K562 (cell line): ENCODE measurements at regions not wholly inside any gene's neighbourhood (a gene's known extent, or its start where the extent isn't known, plus 50 kb on each side); places are given as distances from the start of the nearest gene placed in this dataset.

Experiments used
- ATAC-seq: fragments of 200-7000 bp; cut with Tn5 transposase; 3 replicates; pipeline ENCODE4 v1.9.1; 2020; ENCODE audit warnings: moderate library complexity
- BruUV-seq: library from RNA; stranded (reverse); fragments of 400-500 nt; replicated peaks from 2 replicates; lab custom pipeline; 2021; lab: Mats Ljungman, UMichigan
- CTCF ChIA-PET: fragments of 300-600 bp; formaldehyde crosslinking; extraction: SDS; loops from one replicate; lab custom pipeline; 2021; ENCODE audit warnings: low intra/inter-chr PET ratio; lab: Yijun Ruan, JAX
- POLR2A ChIA-PET: fragments of 300-600, 350-650 bp; sonication (Branson Sonifier 250); formaldehyde crosslinking; extraction: SDS; loops from one replicate; lab custom pipeline; 2021; ENCODE audit warnings: antibody characterized with exemption, inconsistent platforms; lab: Yijun Ruan, JAX
- DNase-seq, 4 experiments: peaks; one replicate each; pipeline versions ENCODE4 v3.0.0 to v3.0.0-alpha.2; 2011 to 2018; ENCODE audit warnings: low spot score in 3 of 4, mixed read lengths in 3 of 4; ENCODE audit errors: extremely low read depth in 1 of 4
- FAIRE-seq: peaks from 2 replicates; lab custom pipeline; 2011; peaks lifted over from hg19 to GRCh38; lab: Jason Lieb, UNC
- H2AFZ ChIP-seq: 2 replicates; pipeline ENCODE4 v1.6.0; 2011; ENCODE audit warnings: low read depth, low read length, control low read depth, inconsistent platforms
- H3K27ac ChIP-seq: fragments of 200-600 bp; 3 replicates; pipeline ENCODE4 v1.8.0; 2011; ENCODE audit warnings: low read depth, mild to moderate bottlenecking, control low read depth, inconsistent platforms, low read length, moderate library complexity, mixed read lengths; ENCODE audit errors: extremely low read depth
- H3K27me3 ChIP-seq, 2 experiments: fragments of 300-600 bp in 1 of 2; 2 replicates in 1 of 2; 3 replicates in 1 of 2; pipeline versions ENCODE4 v1.6.0 to v1.8.0; 2011; ENCODE audit warnings: inconsistent platforms in 2 of 2, low read length in 2 of 2, mild to moderate bottlenecking in 1 of 2, mixed read lengths in 1 of 2, moderate library complexity in 1 of 2; ENCODE audit not compliant: control insufficient read depth in 2 of 2, insufficient read depth in 2 of 2
- H3K36me3 ChIP-seq: fragments of 300-600 bp; 3 replicates; pipeline ENCODE4 v1.8.0; 2011; ENCODE audit warnings: mild to moderate bottlenecking, low read length, inconsistent platforms; ENCODE audit not compliant: control insufficient read depth, insufficient read depth
- H3K4me1 ChIP-seq, 2 experiments: fragments of 200-600 bp in 1 of 2; replicated peaks in 1 of 2; 2 replicates in 1 of 2; 3 replicates in 1 of 2; pipeline versions ENCODE4 v1.5.1 to v1.8.0; 2011; ENCODE audit warnings: inconsistent platforms in 2 of 2, low read length in 2 of 2, mild to moderate bottlenecking in 1 of 2, mixed read lengths in 1 of 2, moderate library complexity in 1 of 2; ENCODE audit not compliant: control insufficient read depth in 2 of 2, insufficient read depth in 2 of 2
- H3K4me2 ChIP-seq: 2 replicates; pipeline ENCODE4 v1.6.1; 2011; ENCODE audit warnings: low read length, control low read depth, inconsistent platforms, mixed read lengths; ENCODE audit not compliant: insufficient read depth
- H3K4me3 ChIP-seq: fragments of 200-600 bp; sonication (generic), shearing (Covaris generic); 2 replicates; pipeline ENCODE4 v1.5.1; 2016; ENCODE audit warnings: control low read depth, inconsistent platforms
- H3K79me2 ChIP-seq: fragments of 200-600 bp; 3 replicates; pipeline ENCODE4 v1.8.0; 2011; ENCODE audit warnings: low read length, inconsistent platforms; ENCODE audit not compliant: control insufficient read depth, insufficient read depth
- H3K9ac ChIP-seq, 2 experiments: 2 replicates each; pipeline versions ENCODE4 v1.6.0 to v1.6.1; 2011; ENCODE audit warnings: low read depth in 2 of 2, low read length in 2 of 2, control low read depth in 1 of 2, inconsistent platforms in 1 of 2, mild to moderate bottlenecking in 1 of 2, mixed read lengths in 1 of 2; ENCODE audit not compliant: insufficient read depth in 1 of 2
- H3K9me1 ChIP-seq: one replicate; pipeline ENCODE4 v1.6.0; 2011; ENCODE audit warnings: inconsistent platforms, mild to moderate bottlenecking, low read length, moderate library complexity; ENCODE audit not compliant: control insufficient read depth, insufficient read depth
- H3K9me3 ChIP-seq: replicated peaks from 2 replicates; pipeline ENCODE4 v1.5.1; 2011; ENCODE audit warnings: low read depth, low read length, inconsistent platforms; ENCODE audit not compliant: control insufficient read depth, insufficient read depth
- H4K20me1 ChIP-seq: replicated peaks from 2 replicates; pipeline ENCODE4 v1.6.1; 2011; ENCODE audit warnings: low read length, inconsistent platforms, mixed read lengths; ENCODE audit not compliant: control insufficient read depth, insufficient read depth
- ATF1 ChIP-seq, 2 experiments: fragments of 450-650 bp in 1 of 2; IDR thresholded peaks; 2 replicates each; pipeline ENCODE4 v1.6.1; 2016; ENCODE audit warnings: missing compliant biosample characterization in 1 of 2, missing genetic modification characterization in 1 of 2
- E2F3 ChIP-seq: fragments of 250-450 bp; sonication (Bioruptor Pico); IDR thresholded peaks from 2 replicates; pipeline ENCODE4 v1.4.0; 2020; ENCODE audit warnings: mild to moderate bottlenecking
- ESRRB ChIP-seq: fragments of 250-450 bp; sonication (Bioruptor Pico); IDR thresholded peaks from 2 replicates; pipeline ENCODE4 v1.5.0; 2020; ENCODE audit warnings: mild to moderate bottlenecking, moderate library complexity, borderline replicate concordance
- ILF3 ChIP-seq: fragments of 450-650 bp; IDR thresholded peaks from 2 replicates; pipeline ENCODE4 v1.6.1; 2018; ENCODE audit warnings: antibody characterized with exemption, mild to moderate bottlenecking, moderate library complexity, borderline replicate concordance
- JUN ChIP-seq, 2 experiments: sonication (generic) in 1 of 2; formaldehyde crosslinking in 1 of 2; IDR thresholded peaks; 2 replicates each; pipeline versions ENCODE4 v1.6.1 to v1.8.0; 2012 to 2022; ENCODE audit warnings: borderline replicate concordance in 2 of 2, mild to moderate bottlenecking in 2 of 2, improper control_type of control experiment in 1 of 2, low read depth in 1 of 2, low read length in 1 of 2, missing genetic modification reagents in 1 of 2
- TCF3 ChIP-seq: sonication (generic); formaldehyde crosslinking; IDR thresholded peaks from 2 replicates; pipeline ENCODE4 v1.4.0; 2020; ENCODE audit warnings: mild to moderate bottlenecking, missing genetic modification reagents
- ZBTB8A ChIP-seq: fragments of 450-650 bp; IDR thresholded peaks from 2 replicates; pipeline ENCODE4 v1.6.1; 2018; ENCODE audit warnings: mild to moderate bottlenecking, moderate library complexity; ENCODE audit not compliant: partially characterized antibody
- ZNF133 ChIP-seq: fragments of 250-450 bp; sonication (Bioruptor Pico); IDR thresholded peaks from 2 replicates; pipeline ENCODE4 v1.4.0; 2020; ENCODE audit warnings: mild to moderate bottlenecking
- ZNF717 ChIP-seq: fragments of 250-450 bp; sonication (Bioruptor Pico); IDR thresholded peaks from 2 replicates; pipeline ENCODE4 v1.5.0; 2021
- WGBS: fragments of 100-300 bp; shearing (Covaris generic); methylation state at CpG from one replicate; pipeline ENCODE4 v1.1.6; 2016; ENCODE audit warnings: low coverage, mixed read lengths; ENCODE audit not compliant: insufficient coverage; ENCODE audit errors: missing lambda C conversion rate; 5-methylcytosine and 5-hydroxymethylcytosine counted together
- in situ Hi-C: fragments of 300-500 bp; cut with MboI; formaldehyde crosslinking; loops from 4 replicates; pipeline ENCODE4 v1.15.0; 2018; ENCODE audit warnings: inconsistent platforms, mixed read lengths
- intact Hi-C: fragments of 100-400 bp; cut with micrococcal nuclease; formaldehyde crosslinking; loops from 2 replicates; pipeline ENCODE4 v1.14.2; 2022
- TF ChIP-seq, protein P1 (sequence below): sonication (generic); formaldehyde crosslinking; IDR thresholded peaks from 2 replicates; pipeline ENCODE4 v1.9.0; 2022; ENCODE audit warnings: mild to moderate bottlenecking, missing genetic modification reagents
- TF ChIP-seq, protein P2 (sequence below), 2 experiments: IDR thresholded peaks in 1 of 2; conservative IDR thresholded peaks in 1 of 2; 2 replicates each; pipeline ENCODE4 v1.6.1; 2016; ENCODE audit warnings: low read depth in 2 of 2, mild to moderate bottlenecking in 1 of 2, missing compliant biosample characterization in 1 of 2, missing genetic modification characterization in 1 of 2, moderate library complexity in 1 of 2

DNA sequence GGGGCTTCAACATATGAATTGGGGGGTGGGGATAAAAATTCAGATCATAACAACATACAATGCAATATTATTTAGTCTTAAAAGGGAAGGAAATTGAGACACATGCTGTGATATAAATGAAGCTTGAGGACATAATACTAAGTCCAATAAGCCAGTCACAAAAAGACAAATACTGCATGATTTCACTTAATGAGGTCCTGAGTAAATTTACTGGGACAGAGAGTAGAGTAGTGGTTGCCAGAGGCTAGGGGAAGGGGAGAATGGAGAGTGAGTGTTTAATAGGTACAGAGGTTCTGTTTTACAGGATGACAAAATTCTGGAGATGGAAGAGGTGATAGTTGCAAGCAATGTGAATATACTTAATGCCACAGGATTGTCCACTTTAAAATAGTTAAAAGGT lies 89.2 kb upstream of the RAPGEF2 start:
- Histone ChIP-seq H4K20me1 (no peaks in the 10 kb centered on the region), H2AFZ (no peak overlapping the region), H3K9ac (no peak overlapping the region), H3K4me2 (no peak overlapping the region), H3K79me2 (no peaks in the 10 kb centered on the region), H3K9me3 (no peaks in the 10 kb centered on the region), H3K27ac (no peak overlapping the region), H3K36me3 (no peaks in the 10 kb centered on the region), H3K9me1 (no peaks in the 10 kb centered on the region)
- ChIA-PET CTCF (no interaction called here), POLR2A (interaction anchor here (1.5 kb wide), 1 partner anchor 10 kb away, joined by 4 read pairs; no protein-coding TSS in a partner anchor)
- no peak for ATAC-seq
- intact Hi-C loops, result no loop called here
- DNase-seq, result no peak
- no TSS peak for BruUV-seq
- no peak for FAIRE-seq
- in situ Hi-C loops, result no loop called here
- TF ChIP-seq, protein P1, sequence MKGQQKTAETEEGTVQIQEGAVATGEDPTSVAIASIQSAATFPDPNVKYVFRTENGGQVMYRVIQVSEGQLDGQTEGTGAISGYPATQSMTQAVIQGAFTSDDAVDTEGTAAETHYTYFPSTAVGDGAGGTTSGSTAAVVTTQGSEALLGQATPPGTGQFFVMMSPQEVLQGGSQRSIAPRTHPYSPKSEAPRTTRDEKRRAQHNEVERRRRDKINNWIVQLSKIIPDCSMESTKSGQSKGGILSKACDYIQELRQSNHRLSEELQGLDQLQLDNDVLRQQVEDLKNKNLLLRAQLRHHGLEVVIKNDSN (CRISPR knock-in tag), result no peak
- TF ChIP-seq TCF3 (CRISPR knock-in tag), result no peak
- TF ChIP-seq ILF3, result no peak
- TF ChIP-seq ZNF717 (CRISPR knock-in tag), result no peak
- TF ChIP-seq ESRRB (CRISPR knock-in tag), result no peak
- no peak for TF ChIP-seq ZNF133 (CRISPR knock-in tag)
- TF ChIP-seq, all 486 proteins: peak for 0
- Histone ChIP-seq H3K27me3 (no peaks in the 10 kb centered on the region), H3K4me1 (peaks cover 3 to 25% of the 10 kb centered on the region in 2 experiments; a peak in 3 of 5 replicates), H3K4me3 (no peak overlapping the region)

- ChIA-PET CTCF (no interaction called here), POLR2A (interaction anchor here (1.5 kb wide), 1 partner anchor 9 kb away, joined by 4 read pairs; no protein-coding TSS in a partner anchor)
- no peak for DNase-seq
- ATAC-seq, result no peak
- H3K4me2 ChIP-seq, result no peak overlapping the region
- no peak overlapping the region for H3K27ac ChIP-seq
- H3K9me1 ChIP-seq, result no peaks in the 10 kb centered on the region
- H3K9ac ChIP-seq, result no peak overlapping the region
- no peaks in the 10 kb centered on the region for H3K36me3 ChIP-seq
- no peak overlapping the region for H2AFZ ChIP-seq
- H3K9me3 ChIP-seq, result no peaks in the 10 kb centered on the region
- intact Hi-C loops (no loop called here), in situ Hi-C loops (no loop called here)
- H3K4me3 ChIP-seq, result no peak overlapping the region
- no peaks in the 10 kb centered on the region for H4K20me1 ChIP-seq
- 64% methylated on average over 4 of the region's 4 CpGs for WGBS
- no peaks in the 10 kb centered on the region for H3K79me2 ChIP-seq
- BruUV-seq, result no TSS peak
- no peak for FAIRE-seq
- no peaks in the 10 kb centered on the region for H3K27me3 ChIP-seq
- peaks cover 3 to 17% of the 10 kb centered on the region in 2 experiments; a peak in 3 of 5 replicates for H3K4me1 ChIP-seq
- TF ChIP-seq, protein P1 (CRISPR knock-in tag), result no peak
- TF ChIP-seq ZBTB8A, result no peak
- TF ChIP-seq JUN (IDR thresholded peaks at IDR 0.05; ENCODE audit: borderline replicate concordance, low read depth, low read length), result no peak
- no peak for TF ChIP-seq JUN (CRISPR knock-in tag; IDR thresholded peaks at IDR 0.05; ENCODE audit: borderline replicate concordance)
- TF ChIP-seq ATF1 (CRISPR knock-in tag; IDR thresholded peaks at IDR 0.05), result no peak
- TF ChIP-seq ATF1 (tag; IDR thresholded peaks at IDR 0.05), result no peak
- TF ChIP-seq, protein P2, sequence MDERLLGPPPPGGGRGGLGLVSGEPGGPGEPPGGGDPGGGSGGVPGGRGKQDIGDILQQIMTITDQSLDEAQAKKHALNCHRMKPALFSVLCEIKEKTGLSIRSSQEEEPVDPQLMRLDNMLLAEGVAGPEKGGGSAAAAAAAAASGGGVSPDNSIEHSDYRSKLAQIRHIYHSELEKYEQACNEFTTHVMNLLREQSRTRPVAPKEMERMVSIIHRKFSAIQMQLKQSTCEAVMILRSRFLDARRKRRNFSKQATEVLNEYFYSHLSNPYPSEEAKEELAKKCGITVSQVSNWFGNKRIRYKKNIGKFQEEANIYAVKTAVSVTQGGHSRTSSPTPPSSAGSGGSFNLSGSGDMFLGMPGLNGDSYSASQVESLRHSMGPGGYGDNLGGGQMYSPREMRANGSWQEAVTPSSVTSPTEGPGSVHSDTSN (CRISPR knock-in tag; IDR thresholded peaks at IDR 0.05; ENCODE audit: low read depth), result no peak
- TF ChIP-seq, protein P2 (tag; conservative IDR thresholded peaks at IDR 0.05; ENCODE audit: low read depth), result no peak
- no peak for TF ChIP-seq E2F3
These were observed 88.0 kb upstream of the RAPGEF2 start for GRCh38 chr4:159014859-159015258.
